D341Med (cell line): ENCODE measurements at regions not wholly inside any gene's neighbourhood (a gene's known extent, or its start where the extent isn't known, plus 50 kb on each side); places are given as distances from the start of the nearest gene placed in this dataset.
A peak's percentile ranks its signal among the peaks of the same experiment; 100 is the strongest.

Experiments used
- DNase-seq: peaks from one replicate; pipeline ENCODE4 v3.0.0; 2012; ENCODE audit warnings: low spot score

DNA sequence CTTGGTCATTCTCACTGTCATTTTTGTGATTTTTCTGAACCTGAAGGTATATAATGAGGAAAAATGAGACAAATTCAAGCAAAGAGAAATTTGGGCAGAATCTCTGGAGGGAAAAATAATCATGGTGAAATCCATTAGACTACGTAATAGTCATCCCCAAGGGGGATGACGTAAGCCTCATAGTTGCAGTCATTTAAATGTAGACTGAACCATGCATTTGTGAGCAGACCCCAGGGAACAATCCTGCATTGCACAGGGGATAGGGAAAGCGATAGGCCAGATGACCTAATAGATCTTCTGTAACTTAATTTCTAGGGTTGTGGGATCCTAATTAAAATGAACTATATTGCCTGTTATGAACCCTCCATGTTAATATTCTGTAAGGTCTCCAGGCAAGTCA lies 167.4 kb upstream of the C1orf21 start:
- DNase-seq, result no peak

- DNase-seq, result no peak
Observed at GRCh38 chr1:184219883-184220282, 166.9 kb upstream of the C1orf21 start.

DNA sequence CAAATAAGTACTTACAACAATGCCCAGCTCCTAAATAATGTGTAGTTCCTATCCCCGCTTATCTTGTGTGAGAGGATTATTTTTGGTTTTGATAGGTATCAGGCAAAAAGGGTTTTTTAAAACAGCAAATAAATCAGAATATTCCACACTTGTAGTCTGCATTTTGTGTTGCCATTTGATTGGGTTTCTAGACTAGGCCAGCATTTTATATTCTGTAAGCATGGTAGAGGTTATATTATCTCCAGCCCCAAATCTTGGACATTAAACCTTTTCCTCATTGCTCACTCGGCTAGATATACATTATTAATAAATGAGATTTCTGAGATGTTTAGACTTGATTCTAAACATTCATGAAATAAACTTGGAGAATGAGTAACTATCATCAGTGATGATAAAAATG lies 165.7 kb upstream of the C1orf21 start:
- DNase-seq, result no peak

GRCh38 chr1:184222652-184223052 lies 164.2 kb upstream of the C1orf21 start:
- DNase-seq, result peak; percentile 75

GRCh38 chr1:184223216-184223615 lies 163.6 kb upstream of the C1orf21 start:
- no peak for DNase-seq

GRCh38 chr1:184225283-184226099 lies 161.3 kb upstream of the C1orf21 start:
- no peak for DNase-seq

DNA sequence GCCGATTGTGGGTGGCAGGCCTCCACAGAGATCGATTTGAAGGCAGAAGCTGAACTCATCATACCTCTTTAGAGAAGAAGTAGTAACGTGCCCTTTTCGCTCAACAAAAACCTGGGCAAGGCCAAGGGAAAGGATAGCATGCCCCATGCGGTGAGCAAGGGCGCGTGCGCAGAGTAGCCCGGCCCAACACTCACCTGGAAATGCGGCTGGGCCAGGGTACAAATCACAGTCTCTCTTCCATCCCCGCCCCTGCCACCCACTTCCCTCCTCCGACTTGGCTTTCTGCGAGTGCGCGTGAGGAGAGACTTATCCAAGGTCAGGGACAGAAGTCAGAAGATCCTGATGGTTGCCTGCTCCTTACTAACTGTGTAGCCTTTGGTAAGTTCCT lies 160.7 kb upstream of the C1orf21 start:
- DNase-seq, result no peak

DNA sequence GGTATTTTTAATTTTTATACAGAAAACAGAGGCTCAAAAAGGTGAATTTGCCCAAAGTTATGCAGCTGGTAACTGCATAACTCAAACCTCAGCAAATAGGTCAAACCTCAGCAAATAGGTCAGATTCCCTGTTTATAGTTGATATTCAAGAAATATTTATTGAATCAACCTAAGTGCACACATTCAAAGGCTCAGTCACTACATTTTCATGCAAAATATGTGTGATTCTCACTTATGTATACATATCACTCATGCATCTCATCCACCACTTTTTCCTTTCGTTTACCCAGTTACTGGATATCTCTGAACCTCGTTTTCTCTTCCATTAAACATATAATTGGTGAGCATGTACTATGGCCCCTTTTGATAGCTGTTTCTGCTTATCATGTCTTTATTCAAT lies 158.3 kb upstream of the C1orf21 start:
- DNase-seq, result no peak

- DNase-seq, result no peak
Observed at GRCh38 chr1:184237588-184237987, 149.2 kb upstream of the C1orf21 start.

DNA sequence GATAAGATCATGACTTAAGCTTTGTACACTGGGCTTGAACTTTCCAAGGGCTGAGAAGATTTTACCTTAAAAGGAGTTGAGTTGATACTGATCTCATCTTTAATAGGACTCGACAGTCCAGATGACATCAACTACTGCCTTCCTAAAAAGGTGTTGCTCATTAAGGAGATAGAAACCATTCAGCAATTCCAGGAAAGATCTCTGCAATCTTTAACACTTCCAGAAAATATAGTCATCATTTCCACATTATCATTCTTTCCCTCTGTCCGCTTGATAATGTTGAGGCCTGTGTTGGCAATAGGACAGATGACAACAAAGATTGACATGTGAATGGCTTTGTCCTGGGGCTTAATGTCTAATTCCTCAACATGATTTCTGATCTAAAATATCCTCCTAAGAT lies 145.4 kb upstream of the C1orf21 start:
- no peak for DNase-seq

DNA sequence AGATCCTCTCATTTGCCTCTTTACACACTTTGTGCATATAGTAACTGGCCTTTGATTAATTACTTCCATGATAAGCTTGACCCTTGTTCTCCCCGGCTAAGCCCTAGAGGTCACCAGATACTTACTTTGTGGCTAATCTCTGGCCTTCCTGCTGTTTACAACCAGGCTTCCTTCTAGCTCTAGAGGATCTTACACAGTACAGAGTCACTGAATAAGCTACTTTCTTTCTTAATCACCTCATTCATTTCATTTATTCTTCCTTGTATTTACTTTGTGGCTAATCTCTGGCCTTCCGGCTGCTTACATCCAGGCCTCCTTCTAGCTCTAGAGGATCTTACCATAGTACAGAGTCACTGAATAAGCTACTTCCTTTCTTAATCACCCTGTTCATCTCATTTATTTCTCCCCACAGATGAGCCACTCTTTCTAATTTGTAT lies 144.3 kb upstream of the C1orf21 start:
- DNase-seq, result no peak

DNA sequence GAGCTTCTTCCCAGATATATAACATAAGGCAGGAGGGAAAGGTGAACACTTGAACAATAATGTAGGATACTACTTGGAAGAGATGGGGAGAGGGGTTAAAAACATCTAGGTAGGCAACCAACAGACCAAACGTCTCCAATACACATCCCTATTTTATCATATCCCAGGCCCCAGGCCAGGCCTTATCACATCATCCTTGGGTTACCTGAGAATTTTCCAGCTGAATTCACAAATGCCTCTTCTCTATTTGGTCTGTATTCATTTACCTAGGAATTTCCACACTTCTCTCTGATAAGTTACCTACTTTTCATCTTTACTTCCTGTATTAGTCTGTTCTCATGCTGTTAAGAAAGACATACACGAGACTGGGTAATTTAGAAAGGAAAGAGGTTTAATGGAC lies 141.9 kb upstream of the C1orf21 start:
- no peak for DNase-seq

- DNase-seq, result no peak
Observed at GRCh38 chr1:184247671-184248070, 139.2 kb upstream of the C1orf21 start.

DNA sequence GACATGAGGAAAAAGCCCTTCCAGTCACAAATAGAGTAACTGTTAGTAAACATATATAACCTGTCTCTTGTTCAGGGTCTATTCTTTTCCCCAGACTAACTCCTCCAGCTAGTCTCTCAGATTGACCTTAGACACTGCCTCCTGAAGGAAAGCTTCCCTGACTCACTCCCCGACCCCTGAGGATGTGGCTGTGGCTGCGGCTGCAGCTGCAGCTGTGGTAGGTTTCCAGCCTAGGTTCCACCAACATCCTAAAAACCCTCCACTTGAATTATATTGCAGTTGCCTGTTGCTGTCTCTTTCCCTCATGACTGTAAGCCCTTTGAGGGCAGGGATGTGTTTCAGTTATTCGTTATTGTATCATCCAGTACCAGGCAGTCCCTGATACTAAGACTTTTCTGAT lies 132.9 kb upstream of the C1orf21 start:
- no peak for DNase-seq

GRCh38 chr1:184254849-184255248 lies 132.0 kb upstream of the C1orf21 start:
- no peak for DNase-seq

- DNase-seq, result no peak
Observed at GRCh38 chr1:184255560-184255959, 131.3 kb upstream of the C1orf21 start.

- no peak for DNase-seq
Observed at GRCh38 chr1:184257873-184258272, 129.0 kb upstream of the C1orf21 start.

GRCh38 chr1:184258525-184258924 lies 128.3 kb upstream of the C1orf21 start:
- no peak for DNase-seq

- DNase-seq, result no peak
Observed at GRCh38 chr1:184260382-184260781, 126.4 kb upstream of the C1orf21 start.

DNA sequence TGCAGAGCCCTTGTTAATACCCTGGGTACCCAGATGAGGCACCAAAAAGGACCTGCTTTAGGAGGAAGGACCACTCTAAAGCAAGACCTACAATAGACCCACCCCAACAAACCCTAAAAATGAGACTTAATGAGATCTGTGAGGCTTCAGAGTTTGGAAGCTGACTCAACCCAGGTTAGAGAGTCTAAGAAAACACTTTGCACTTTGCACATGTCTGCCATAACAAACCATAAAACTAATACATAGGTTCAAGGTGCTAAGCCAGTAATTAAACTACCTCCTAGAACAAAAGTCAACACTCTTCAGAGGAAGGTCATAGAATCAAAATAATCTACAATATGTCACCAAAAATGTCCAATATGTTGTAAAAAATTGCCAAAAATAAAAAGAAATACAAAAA lies 124.7 kb upstream of the C1orf21 start:
- no peak for DNase-seq

DNA sequence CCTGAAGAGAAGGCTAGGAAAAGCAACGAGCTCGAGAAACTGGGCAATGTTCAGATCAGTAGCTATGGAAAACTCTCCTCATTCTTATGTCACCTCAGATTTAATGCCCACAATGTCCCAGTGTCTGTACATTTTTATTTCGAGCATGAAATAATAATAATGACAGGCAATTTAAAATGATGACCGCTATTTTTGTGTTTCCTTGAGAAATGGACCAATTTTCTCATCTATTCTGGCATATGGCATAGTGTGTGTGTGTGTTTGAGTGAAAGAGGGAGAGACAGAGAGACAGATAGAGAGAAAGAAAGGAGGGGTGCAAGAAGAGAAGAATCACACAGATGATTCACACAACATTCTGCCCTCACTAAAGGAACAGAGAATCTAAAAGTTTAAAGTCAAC lies 119.1 kb upstream of the C1orf21 start:
- no peak for DNase-seq

DNA sequence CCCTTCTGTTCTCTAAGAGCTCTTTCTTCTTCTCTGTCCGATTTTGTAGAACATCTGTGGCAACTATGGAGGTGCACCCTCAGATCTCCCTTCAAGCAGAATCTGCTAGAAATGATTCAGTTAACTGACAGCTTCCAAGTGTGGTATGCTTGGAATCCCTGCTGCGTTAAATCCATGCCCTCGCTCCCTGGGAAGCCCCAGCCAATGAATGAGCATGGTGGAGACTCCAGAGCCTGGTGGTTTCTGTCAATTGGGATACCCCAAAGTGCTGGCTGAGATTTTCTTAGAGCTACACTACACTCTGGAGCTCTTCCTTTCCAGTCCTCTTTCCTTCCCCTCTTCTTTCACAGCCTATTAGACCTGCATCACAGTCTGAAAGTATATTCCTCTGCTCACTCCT lies 116.3 kb upstream of the C1orf21 start:
- DNase-seq, result no peak

- no peak for DNase-seq
Observed at GRCh38 chr1:184272175-184272866, 114.5 kb upstream of the C1orf21 start.

- DNase-seq, result no peak
Observed at GRCh38 chr1:184276416-184276815, 110.4 kb upstream of the C1orf21 start.
